ENCODE measurements at regions not wholly inside any gene's neighbourhood (a gene's known extent, or its start where the extent isn't known, plus 50 kb on each side); places are given as distances from the start of the nearest gene placed in this dataset.
"Not testable (repeated sequence)": the region's sequence is repeated elsewhere in the genome, so short reads cannot be mapped to it uniquely, and the experiment has no call there.

GRCh38 chr5:92308679-92309078 is 925.6 kb upstream of the ARRDC3 start:
- Histone ChIP-seq H3K4me3 (no peak overlapping the region), H3K36me3 (no peaks in the 10 kb centered on the region), H3K4me1 (no peaks in the 10 kb centered on the region), H3K9me3 (no peaks in the 10 kb centered on the region), H3K27ac (no peak overlapping the region), H3K27me3 (no peaks in the 10 kb centered on the region)
- intact Hi-C loops (cut with DNase I; ENCODE audit: low total_unique reads), result no loop called here
- TF ChIP-seq CTCF (IDR thresholded peaks at IDR 0.05) (no peak), POLR2A (IDR thresholded peaks at IDR 0.05) (no peak), EP300 (IDR thresholded peaks at IDR 0.05; ENCODE audit: low read depth) (no peak), POLR2AphosphoS5 (IDR thresholded peaks at IDR 0.05) (no peak)
- in situ Hi-C loops (cut with MboI; ENCODE audit: low pct_ligation_motif_present in 1 of 4, low pct_unique_long_range_greater_than_20kb in 1 of 4, low sequenced_read_pairs in 3 of 4), result no loop called here
- DNase-seq, result no peak

- H3K4me1 ChIP-seq; H3K36me3 ChIP-seq; H3K4me3 ChIP-seq; intact Hi-C loops (cut with DNase I; ENCODE audit: low total_unique reads); DNase-seq; H3K27me3 ChIP-seq; in situ Hi-C loops (cut with MboI; ENCODE audit: low pct_ligation_motif_present in 1 of 4, low pct_unique_long_range_greater_than_20kb in 1 of 4, low sequenced_read_pairs in 3 of 4); H3K9me3 ChIP-seq; H3K27ac ChIP-seq: not testable (repeated sequence)
- 92% methylated on average over 15 of the region's 15 CpGs; no CpG with 5 or more reads in 1 of the 2 donors for WGBS, 2 donors (ENCODE audit: low coverage in 1 of 2)
These were observed 919.2 kb upstream of the ARRDC3 start for GRCh38 chr5:92302356-92302755.

DNA sequence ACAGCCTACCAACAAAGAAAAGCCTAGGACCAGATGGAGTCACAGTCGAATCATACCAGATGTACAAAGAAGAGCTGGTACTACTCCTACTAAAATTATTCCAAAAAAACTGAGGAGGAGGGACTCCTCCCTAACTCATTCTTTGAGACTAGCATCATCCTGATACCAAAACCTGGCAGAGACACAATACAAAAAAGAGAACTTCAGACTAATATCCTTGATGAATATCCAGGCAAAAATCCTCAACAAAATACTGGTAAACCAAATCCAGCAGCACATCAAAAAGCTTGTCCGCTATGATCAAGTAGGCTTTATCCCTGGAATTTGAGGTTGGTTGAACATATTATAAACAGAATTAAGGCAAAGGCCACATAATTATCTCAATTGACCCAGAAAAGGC is 900.4 kb upstream of the ARRDC3 start:
- Histone ChIP-seq H3K4me1 (no peaks in the 10 kb centered on the region), H3K36me3 (no peaks in the 10 kb centered on the region), H3K4me3 (no peak overlapping the region), H3K27ac (no peak overlapping the region), H3K27me3 (no peaks in the 10 kb centered on the region), H3K9me3 (peaks cover 6 to 7% of the 10 kb centered on the region in 2 donors)
- TF ChIP-seq EP300 (IDR thresholded peaks at IDR 0.05; ENCODE audit: low read depth), result no peak
- 86 to 95% methylated on average over 2 of the region's 2 CpGs for WGBS, 2 donors (ENCODE audit: low coverage in 1 of 2)
- intact Hi-C loops (cut with DNase I; ENCODE audit: low total_unique reads) (no loop called here), in situ Hi-C loops (cut with MboI; ENCODE audit: low pct_ligation_motif_present in 1 of 4, low pct_unique_long_range_greater_than_20kb in 1 of 4, low sequenced_read_pairs in 3 of 4) (no loop called here)
- no peak for DNase-seq

GRCh38 chr5:92271750-92272149 is 888.6 kb upstream of the ARRDC3 start:
- DNase-seq; H3K4me1 ChIP-seq; H3K9me3 ChIP-seq; H3K27ac ChIP-seq; intact Hi-C loops (cut with DNase I; ENCODE audit: low total_unique reads); in situ Hi-C loops (cut with MboI; ENCODE audit: low pct_ligation_motif_present in 1 of 4, low pct_unique_long_range_greater_than_20kb in 1 of 4, low sequenced_read_pairs in 3 of 4); H3K27me3 ChIP-seq; H3K4me3 ChIP-seq; H3K36me3 ChIP-seq: not testable (repeated sequence)
- WGBS, 2 donors (ENCODE audit: low coverage in 1 of 2), result 40 to 75% methylated on average over 1 of the region's 1 CpG

DNA sequence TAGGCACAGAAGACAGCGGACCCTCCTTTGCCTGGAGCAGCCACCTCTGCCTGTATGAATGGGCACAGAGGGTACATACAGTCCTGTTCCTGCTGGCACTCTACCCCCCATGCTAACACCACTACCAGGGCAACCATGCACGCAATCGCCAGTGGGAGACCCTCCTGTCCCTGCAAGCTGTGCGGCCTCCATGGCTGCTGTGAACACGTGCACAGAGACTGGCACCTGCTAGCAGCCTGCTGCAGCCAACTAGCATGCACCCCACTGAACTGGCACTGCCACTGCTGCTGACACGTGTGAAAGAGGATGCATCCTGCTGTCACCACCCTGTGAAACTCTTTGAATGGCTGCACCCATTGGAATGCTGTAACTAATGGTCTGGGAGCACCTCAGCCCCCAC is 885.2 kb upstream of the ARRDC3 start:
- intact Hi-C loops (cut with DNase I; ENCODE audit: low total_unique reads) (no loop called here), in situ Hi-C loops (cut with MboI; ENCODE audit: low pct_ligation_motif_present in 1 of 4, low pct_unique_long_range_greater_than_20kb in 1 of 4, low sequenced_read_pairs in 3 of 4) (no loop called here)
- TF ChIP-seq EP300 (IDR thresholded peaks at IDR 0.05; ENCODE audit: low read depth) (no peak), POLR2AphosphoS5 (IDR thresholded peaks at IDR 0.05) (no peak), POLR2A (IDR thresholded peaks at IDR 0.05) (no peak), CTCF (IDR thresholded peaks at IDR 0.05) (no peak)
- Histone ChIP-seq H3K9me3 (no peaks in the 10 kb centered on the region), H3K27me3 (no peaks in the 10 kb centered on the region), H3K4me1 (no peaks in the 10 kb centered on the region), H3K27ac (no peak overlapping the region), H3K4me3 (no peak overlapping the region), H3K36me3 (no peaks in the 10 kb centered on the region)
- DNase-seq, result no peak
- WGBS, 2 donors (ENCODE audit: low coverage in 1 of 2), result 85% methylated on average over 5 of the region's 6 CpGs; no CpG with 5 or more reads in 1 of the 2 donors

- DNase-seq, result no peak
- in situ Hi-C loops (cut with MboI; ENCODE audit: low pct_ligation_motif_present in 1 of 4, low pct_unique_long_range_greater_than_20kb in 1 of 4, low sequenced_read_pairs in 3 of 4), result no loop called here
- TF ChIP-seq EP300 (IDR thresholded peaks at IDR 0.05; ENCODE audit: low read depth) (no peak), POLR2A (IDR thresholded peaks at IDR 0.05) (no peak), CTCF (IDR thresholded peaks at IDR 0.05) (no peak), POLR2AphosphoS5 (IDR thresholded peaks at IDR 0.05) (no peak)
These were observed 884.7 kb upstream of the ARRDC3 start for GRCh38 chr5:92267830-92268229.

More at GRCh38 chr5:92267830-92268229, 884.7 kb upstream of the ARRDC3 start:
- WGBS, 2 donors (ENCODE audit: low coverage in 1 of 2), result 87% methylated on average over 4 of the region's 4 CpGs; no CpG with 5 or more reads in 1 of the 2 donors
- no peaks in the 10 kb centered on the region for H3K36me3 ChIP-seq
- H3K27me3 ChIP-seq, result no peaks in the 10 kb centered on the region
- no peaks in the 10 kb centered on the region for H3K9me3 ChIP-seq
- no peak overlapping the region for H3K4me3 ChIP-seq
- H3K27ac ChIP-seq, result no peak overlapping the region
- no peaks in the 10 kb centered on the region for H3K4me1 ChIP-seq
- intact Hi-C loops (cut with DNase I; ENCODE audit: low total_unique reads), result no loop called here
